A204.1 (cell line): ENCODE measurements at regions not wholly inside any gene's neighbourhood (a gene's known extent, or its start where the extent isn't known, plus 50 kb on each side); places are given as distances from the start of the nearest gene placed in this dataset.
"Not testable (repeated sequence)": the region's sequence is repeated elsewhere in the genome, so short reads cannot be mapped to it uniquely, and the experiment has no call there.

Experiments used
- FAIRE-seq: peaks from 2 replicates; lab custom pipeline; 2012; peaks lifted over from hg19 to GRCh38; lab: Jason Lieb, UNC

- not testable (repeated sequence) for FAIRE-seq
These were observed 125.2 kb upstream of the PLGLB2 start for GRCh38 chr2:87622720-87623119.

- not testable (repeated sequence) for FAIRE-seq
These were observed 118.1 kb upstream of the PLGLB2 start for GRCh38 chr2:87629491-87630458.

- not testable (repeated sequence) for FAIRE-seq
These were observed 117.0 kb upstream of the PLGLB2 start for GRCh38 chr2:87630892-87631291.

GRCh38 chr2:87631402-87631801, 116.5 kb upstream of the PLGLB2 start:
- FAIRE-seq, result not testable (repeated sequence)

- not testable (repeated sequence) for FAIRE-seq
These were observed 114.5 kb upstream of the PLGLB2 start for GRCh38 chr2:87633287-87633963.

- not testable (repeated sequence) for FAIRE-seq
These were observed 113.8 kb upstream of the PLGLB2 start for GRCh38 chr2:87634106-87634505.

GRCh38 chr2:87634971-87635650, 112.8 kb upstream of the PLGLB2 start:
- FAIRE-seq, result not testable (repeated sequence)

GRCh38 chr2:87636246-87636645, 111.6 kb upstream of the PLGLB2 start:
- FAIRE-seq, result not testable (repeated sequence)

- FAIRE-seq, result not testable (repeated sequence)
These were observed 111.2 kb upstream of the PLGLB2 start for GRCh38 chr2:87636735-87637134.

GRCh38 chr2:87637249-87637990, 110.5 kb upstream of the PLGLB2 start:
- not testable (repeated sequence) for FAIRE-seq

- not testable (repeated sequence) for FAIRE-seq
These were observed 109.6 kb upstream of the PLGLB2 start for GRCh38 chr2:87638114-87638807.

- not testable (repeated sequence) for FAIRE-seq
These were observed 109.0 kb upstream of the PLGLB2 start for GRCh38 chr2:87638872-87639271.

GRCh38 chr2:87639801-87640440, 108.0 kb upstream of the PLGLB2 start:
- not testable (repeated sequence) for FAIRE-seq

GRCh38 chr2:87640961-87641563, 106.8 kb upstream of the PLGLB2 start:
- FAIRE-seq, result not testable (repeated sequence)

GRCh38 chr2:87643165-87643564, 104.7 kb upstream of the PLGLB2 start:
- not testable (repeated sequence) for FAIRE-seq

- not testable (repeated sequence) for FAIRE-seq
These were observed 100.0 kb upstream of the PLGLB2 start for GRCh38 chr2:87647737-87648498.

- not testable (repeated sequence) for FAIRE-seq
These were observed 99.1 kb upstream of the PLGLB2 start for GRCh38 chr2:87648815-87649214.

GRCh38 chr2:87649871-87650270, 98.0 kb upstream of the PLGLB2 start:
- not testable (repeated sequence) for FAIRE-seq

- FAIRE-seq, result not testable (repeated sequence)
These were observed 97.0 kb upstream of the PLGLB2 start for GRCh38 chr2:87650837-87651236.
